AG09319 (cell line): ENCODE measurements at regions not wholly inside any gene's neighbourhood (a gene's known extent, or its start where the extent isn't known, plus 50 kb on each side); places are given as distances from the start of the nearest gene placed in this dataset.
"Not testable (repeated sequence)": the region's sequence is repeated elsewhere in the genome, so short reads cannot be mapped to it uniquely, and the experiment has no call there.

ENCODE experiments used
- DNase-seq: peaks from one replicate; pipeline ENCODE4 v3.0.0-alpha.2; 2010; ENCODE audit warnings: low read depth; ENCODE audit errors: extremely low read depth
- CTCF ChIP-seq: IDR thresholded peaks from 2 replicates; pipeline ENCODE4 v1.5.1; 2011; ENCODE audit warnings: low read depth, mild to moderate bottlenecking, inconsistent platforms, low read length, moderate library complexity

DNA sequence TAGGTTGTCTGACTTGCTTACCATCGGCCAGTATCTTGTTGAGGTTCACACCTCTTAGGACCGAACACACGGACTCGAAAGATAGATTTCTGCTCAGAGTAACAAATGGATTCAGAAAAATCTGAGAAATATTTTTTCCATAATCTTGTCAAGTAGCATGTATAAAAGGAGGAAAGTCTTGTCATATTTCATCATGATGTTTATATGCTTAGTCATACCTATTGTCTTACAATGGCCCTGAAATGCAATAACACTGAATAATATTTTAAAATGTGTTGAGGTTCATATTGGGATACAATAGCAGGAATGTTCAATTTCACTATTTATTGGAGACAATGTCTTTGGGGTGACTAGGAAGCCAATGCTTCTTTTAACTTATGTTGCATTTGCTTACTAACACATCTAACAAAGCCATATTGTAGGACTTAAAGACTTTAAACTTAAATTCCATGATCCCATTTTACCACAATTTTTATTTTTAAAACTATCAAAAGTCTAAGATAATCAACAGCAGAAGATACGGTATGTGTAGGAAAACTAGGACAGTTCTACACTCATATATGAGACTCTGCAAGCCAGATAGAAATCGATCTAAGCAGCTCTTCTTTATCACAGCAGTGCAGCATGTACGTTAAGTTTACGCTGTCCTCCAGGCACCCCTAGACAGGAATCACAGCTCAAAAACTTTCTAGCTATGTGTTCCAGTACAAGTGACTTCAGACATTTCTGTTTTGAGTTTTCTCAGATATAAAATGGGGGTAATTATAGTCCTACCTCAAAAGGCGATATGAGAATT is 135.7 kb upstream of the CAV2 start:
- TF ChIP-seq CTCF: no peak
- DNase-seq: no peak

- TF ChIP-seq CTCF: no peak
- no peak for DNase-seq
These were observed 135.1 kb upstream of the CAV2 start for GRCh38 chr7:116364469-116364868.

GRCh38 chr7:116365797-116366196 is 133.7 kb upstream of the CAV2 start:
- no peak for DNase-seq
- TF ChIP-seq CTCF: no peak

- DNase-seq: no peak
- TF ChIP-seq CTCF: no peak
These were observed 132.2 kb upstream of the CAV2 start for GRCh38 chr7:116367171-116367813.

GRCh38 chr7:116368965-116369364 is 130.6 kb upstream of the CAV2 start:
- no peak for TF ChIP-seq CTCF
- DNase-seq: no peak

DNA sequence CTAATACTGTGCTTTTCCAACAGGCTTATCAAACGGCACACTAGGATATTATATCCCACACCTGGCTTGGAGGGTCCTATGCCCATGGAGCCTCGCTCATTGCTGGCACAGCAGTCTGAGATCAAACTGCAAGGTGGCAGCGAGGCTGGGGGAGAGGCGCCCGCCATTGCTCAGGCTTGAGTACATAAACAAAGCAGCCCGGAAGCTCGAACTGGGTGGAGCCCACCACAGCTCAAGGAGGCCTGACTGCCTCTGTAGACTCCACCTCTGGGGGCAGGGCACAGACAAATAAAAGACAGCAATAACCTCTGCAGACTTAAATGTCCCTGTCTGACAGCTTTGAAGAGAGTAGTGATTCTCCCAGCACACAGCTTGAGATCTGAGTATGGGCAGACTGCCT is 128.0 kb upstream of the CAV2 start:
- not testable (repeated sequence) for DNase-seq

DNA sequence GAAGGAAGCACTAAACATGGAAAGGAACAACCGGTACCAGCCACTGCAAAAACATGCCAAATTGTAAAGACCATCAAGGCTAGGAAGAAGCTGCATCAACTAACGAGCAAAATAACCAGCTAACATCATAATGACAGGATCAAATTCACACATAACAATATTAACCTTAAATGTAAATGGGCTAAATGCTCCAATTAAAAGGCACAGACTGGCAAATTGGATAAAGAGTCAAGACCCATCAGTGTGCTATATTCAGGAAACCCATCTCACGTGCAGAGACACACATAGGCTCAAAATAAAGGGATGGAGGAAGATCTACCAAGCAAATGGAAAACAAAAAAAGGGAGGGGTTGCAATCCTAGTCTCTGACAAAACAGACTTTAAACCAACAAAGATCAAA is 126.3 kb upstream of the CAV2 start:
- DNase-seq: not testable (repeated sequence)

- no peak for DNase-seq
- no peak for TF ChIP-seq CTCF
These were observed 121.8 kb upstream of the CAV2 start for GRCh38 chr7:116377721-116378120.
